SJSA1 (cell line): ENCODE measurements at regions not wholly inside any gene's neighbourhood (a gene's known extent, or its start where the extent isn't known, plus 50 kb on each side); places are given as distances from the start of the nearest gene placed in this dataset.

ENCODE experiments used
- DNase-seq, 2 experiments: peaks; one replicate each; pipeline ENCODE4 v3.0.0-alpha.2; 2015 to 2020; ENCODE audit warnings: low spot score in 2 of 2, low read depth in 1 of 2
- H3K27ac ChIP-seq: fragments of 250-450 bp; sonication (Bioruptor Pico); 2 replicates; pipeline ENCODE4 v1.5.1; 2020; ENCODE audit warnings: mild to moderate bottlenecking, moderate library complexity
- H3K27me3 ChIP-seq: fragments of 250-450 bp; sonication (Bioruptor Pico); replicated peaks from 2 replicates; pipeline ENCODE4 v1.5.1; 2020; ENCODE audit warnings: mild to moderate bottlenecking, moderate library complexity
- H3K36me3 ChIP-seq: fragments of 250-450 bp; sonication (Bioruptor Pico); 2 replicates; pipeline ENCODE4 v1.5.1; 2020; ENCODE audit warnings: mild to moderate bottlenecking
- H3K4me1 ChIP-seq: fragments of 250-450 bp; sonication (Bioruptor Pico); replicated peaks from 2 replicates; pipeline ENCODE4 v1.6.1; 2021; ENCODE audit warnings: mild to moderate bottlenecking
- H3K4me3 ChIP-seq: fragments of 250-450 bp; sonication (Bioruptor Pico); 2 replicates; pipeline ENCODE4 v1.5.1; 2020; ENCODE audit warnings: mild to moderate bottlenecking
- H3K9me3 ChIP-seq: fragments of 250-450 bp; sonication (Bioruptor Pico); replicated peaks from 2 replicates; pipeline ENCODE4 v1.5.1; 2020; ENCODE audit warnings: mild to moderate bottlenecking

DNA sequence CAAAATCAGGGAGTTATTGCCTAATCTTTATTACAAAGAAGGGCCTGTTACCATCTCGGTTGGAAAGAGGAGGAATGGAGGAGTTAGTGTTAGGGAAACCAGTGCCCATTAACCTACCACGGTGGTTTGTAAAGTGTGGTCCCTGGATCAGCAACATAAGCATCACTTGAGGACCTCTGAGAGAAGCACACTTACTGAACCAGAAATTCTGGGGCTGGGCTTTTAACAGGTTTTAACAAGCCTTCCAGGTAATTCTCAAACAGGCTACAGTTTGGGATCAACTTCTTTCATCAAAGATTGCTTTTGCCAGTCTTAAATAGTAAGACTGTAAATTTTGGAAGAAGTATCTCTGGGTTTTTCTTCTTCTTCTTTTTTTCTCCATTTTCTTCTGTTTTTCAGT lies 329.5 kb upstream of the JAG1 start:
- H3K4me1 ChIP-seq: peaks cover 26% of the 10 kb centered on the region
- no peak overlapping the region for H3K4me3 ChIP-seq
- H3K27ac ChIP-seq: peak overlapping the region; percentile 85

DNA sequence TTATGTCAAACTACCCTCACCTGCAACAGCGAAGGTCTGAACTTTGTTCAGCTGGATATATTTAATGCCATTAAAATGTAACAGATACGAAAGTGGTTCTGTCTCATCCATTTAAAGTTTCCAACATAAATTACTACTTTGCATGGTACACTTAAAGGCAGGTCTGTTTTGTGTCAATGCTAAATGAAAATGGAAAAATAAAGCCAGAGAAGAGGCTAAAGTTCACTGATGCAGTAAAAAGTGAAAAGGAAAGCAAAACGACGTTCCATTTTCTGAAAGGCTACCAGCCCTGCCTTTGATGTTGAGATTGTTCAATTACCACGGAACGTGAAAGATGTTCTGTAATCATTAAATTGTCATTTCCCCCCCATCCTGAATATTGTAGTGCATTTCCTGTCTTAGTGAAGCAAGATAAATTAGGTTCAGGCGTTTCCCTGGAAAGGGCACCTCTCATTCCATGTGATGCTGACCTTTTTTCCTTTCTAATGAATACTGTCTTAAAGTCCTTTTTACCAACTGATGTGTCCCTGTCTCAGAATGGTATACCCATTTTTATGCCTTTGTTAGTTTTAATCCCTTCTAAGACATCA lies 334.7 kb upstream of the JAG1 start:
- Histone ChIP-seq H3K4me1 (no peaks in the 10 kb centered on the region; the same call in 1 of the 2 replicates), H3K27me3 (no peaks in the 10 kb centered on the region), H3K36me3 (no peaks in the 10 kb centered on the region), H3K4me3 (no peak overlapping the region), H3K27ac (no peak overlapping the region), H3K9me3 (no peaks in the 10 kb centered on the region)
- DNase-seq: no peak

More for the DNA sequence above, 329.5 kb upstream of the JAG1 start:
- no peak for DNase-seq
- Histone ChIP-seq H3K9me3 (no peaks in the 10 kb centered on the region), H3K36me3 (no peaks in the 10 kb centered on the region), H3K27me3 (no peaks in the 10 kb centered on the region)

DNA sequence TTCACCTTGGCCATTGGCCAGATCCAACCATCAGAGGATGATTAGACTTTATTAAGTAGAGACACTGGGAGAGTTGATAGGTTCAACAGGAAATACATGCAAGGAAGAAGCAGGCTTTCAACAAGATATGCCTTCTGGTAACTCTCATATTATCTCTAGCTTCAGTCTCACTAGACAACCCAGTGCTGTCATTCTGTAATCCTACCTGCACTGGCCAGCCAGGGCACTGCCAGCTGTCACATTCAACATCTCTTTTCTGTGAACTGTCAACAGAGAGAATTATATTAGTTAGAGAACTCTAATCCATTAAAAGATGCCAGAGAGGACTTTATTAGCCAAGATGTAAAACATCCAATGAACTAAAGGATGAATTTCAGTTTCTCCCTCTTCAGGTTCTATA lies 337.9 kb upstream of the JAG1 start:
- H3K27ac ChIP-seq: no peak overlapping the region
- H3K27me3 ChIP-seq: no peaks in the 10 kb centered on the region
- no peak for DNase-seq
- no peak overlapping the region for H3K4me3 ChIP-seq
- H3K4me1 ChIP-seq: no peaks in the 10 kb centered on the region
- H3K9me3 ChIP-seq: no peaks in the 10 kb centered on the region
- H3K36me3 ChIP-seq: no peaks in the 10 kb centered on the region

DNA sequence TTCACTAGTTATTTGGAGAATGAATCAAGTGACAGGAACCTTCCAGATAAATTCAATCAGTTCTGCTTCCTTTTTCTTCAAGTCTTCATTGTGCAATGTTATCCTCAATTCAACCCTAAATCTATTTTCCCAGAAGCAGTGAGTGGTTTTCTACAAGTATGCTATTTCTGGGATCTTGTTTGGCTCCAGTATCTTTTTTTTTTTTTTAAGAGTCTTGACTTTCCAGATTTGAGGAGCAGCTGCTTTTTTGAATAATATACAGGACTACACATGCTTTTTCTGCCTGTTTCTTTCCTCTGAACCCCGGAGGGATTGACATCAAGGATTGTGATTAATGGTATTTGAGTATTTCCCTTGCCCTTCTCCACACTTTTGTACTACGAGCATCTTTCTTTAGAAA lies 339.2 kb upstream of the JAG1 start:
- DNase-seq: no peak
- H3K36me3 ChIP-seq: no peaks in the 10 kb centered on the region
- H3K27me3 ChIP-seq: no peaks in the 10 kb centered on the region
- no peaks in the 10 kb centered on the region for H3K4me1 ChIP-seq
- H3K9me3 ChIP-seq: no peaks in the 10 kb centered on the region
- no peak overlapping the region for H3K4me3 ChIP-seq
- H3K27ac ChIP-seq: no peak overlapping the region

DNA sequence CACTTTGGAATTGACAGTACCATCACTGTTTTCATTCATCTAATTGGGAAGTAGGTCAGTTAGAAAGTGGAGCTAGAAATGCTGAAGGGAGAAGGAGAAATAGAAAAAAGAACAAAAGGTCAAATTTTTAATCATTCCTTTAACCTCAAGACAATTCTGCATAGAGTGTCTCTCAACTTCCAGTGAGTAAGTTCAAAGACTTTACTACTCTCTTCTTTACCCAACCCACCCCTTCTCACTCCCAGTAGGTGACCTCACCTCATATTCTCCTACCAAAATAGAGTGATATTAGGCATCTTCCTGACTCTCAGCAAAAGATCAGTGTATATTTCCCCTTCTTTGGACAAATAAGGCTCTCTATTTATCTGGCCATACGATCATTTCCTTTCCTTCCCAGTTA lies 340.0 kb upstream of the JAG1 start:
- Histone ChIP-seq H3K36me3 (no peaks in the 10 kb centered on the region), H3K4me3 (no peak overlapping the region), H3K27me3 (no peaks in the 10 kb centered on the region), H3K4me1 (no peaks in the 10 kb centered on the region), H3K27ac (no peak overlapping the region), H3K9me3 (no peaks in the 10 kb centered on the region)
- no peak for DNase-seq

DNA sequence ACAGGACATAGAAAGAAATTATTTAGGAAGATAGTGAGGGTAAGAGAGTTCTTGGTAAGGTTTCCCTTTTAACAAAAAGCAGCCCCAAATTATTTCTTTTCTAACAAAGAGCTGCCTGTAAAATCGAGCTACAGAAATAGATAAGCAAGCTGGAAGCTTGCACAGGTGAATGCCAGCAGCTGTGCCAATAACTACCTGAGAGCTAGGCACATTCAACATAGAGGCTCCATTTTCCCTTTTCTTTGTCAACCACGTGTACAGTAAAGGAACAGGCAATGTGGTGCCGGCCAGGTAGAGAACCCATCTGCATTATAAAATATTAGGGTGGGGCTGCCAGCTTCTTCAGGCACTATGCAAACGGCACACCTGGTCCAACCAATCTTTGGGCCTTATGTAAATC lies 341.6 kb upstream of the JAG1 start:
- Histone ChIP-seq H3K27me3 (no peaks in the 10 kb centered on the region), H3K4me3 (no peak overlapping the region), H3K9me3 (no peaks in the 10 kb centered on the region), H3K4me1 (no peaks in the 10 kb centered on the region), H3K36me3 (no peaks in the 10 kb centered on the region), H3K27ac (no peak overlapping the region)
- no peak for DNase-seq

DNA sequence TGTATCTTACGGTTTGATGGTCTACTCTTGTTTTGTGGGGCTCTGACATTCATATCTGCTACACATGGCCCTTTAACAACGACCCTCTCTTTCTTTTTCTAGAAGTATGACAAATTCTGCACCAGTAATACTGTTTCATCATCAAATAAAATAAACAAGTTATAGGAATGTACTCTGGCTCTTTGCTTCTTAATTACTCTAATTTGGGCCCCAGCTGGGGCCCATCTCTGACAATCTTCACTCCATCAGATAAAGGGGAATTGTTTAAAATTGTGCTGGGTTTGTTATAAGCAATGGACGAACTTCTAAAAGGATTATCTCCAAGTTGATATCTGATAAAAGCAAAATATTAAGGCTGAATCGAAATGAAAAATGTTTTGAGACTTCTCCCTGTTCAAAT lies 343.6 kb upstream of the JAG1 start:
- H3K27me3 ChIP-seq: no peaks in the 10 kb centered on the region
- DNase-seq: no peak
- no peaks in the 10 kb centered on the region for H3K4me1 ChIP-seq
- no peak overlapping the region for H3K27ac ChIP-seq
- no peaks in the 10 kb centered on the region for H3K36me3 ChIP-seq
- no peaks in the 10 kb centered on the region for H3K9me3 ChIP-seq
- H3K4me3 ChIP-seq: no peak overlapping the region

DNA sequence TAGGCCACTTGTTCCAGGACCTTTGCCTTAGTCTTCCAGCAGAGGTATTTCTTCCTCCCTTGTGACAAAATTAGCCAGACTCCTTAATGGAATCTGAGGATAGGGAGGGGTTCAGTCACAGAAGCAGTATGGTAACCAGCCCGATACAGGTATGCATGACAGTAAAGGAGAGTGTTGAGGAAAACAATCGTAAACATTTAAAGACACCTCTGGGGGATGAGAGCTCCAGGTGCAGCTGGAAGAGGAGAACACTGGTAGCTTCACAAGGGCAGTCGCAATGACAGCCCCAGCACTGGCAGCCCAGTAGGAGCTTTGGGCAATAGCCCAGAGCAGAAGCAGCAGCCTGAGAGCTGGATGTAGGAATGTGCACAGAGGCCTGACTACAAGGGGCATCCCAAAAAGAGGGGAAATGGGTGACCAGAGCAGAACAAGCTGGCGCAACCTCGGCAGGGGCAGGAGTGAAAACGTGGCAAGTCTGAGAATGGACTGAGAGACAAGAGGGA lies 344.9 kb upstream of the JAG1 start:
- no peak for DNase-seq
- H3K36me3 ChIP-seq: no peaks in the 10 kb centered on the region
- no peaks in the 10 kb centered on the region for H3K4me1 ChIP-seq
- H3K4me3 ChIP-seq: no peak overlapping the region
- H3K27ac ChIP-seq: no peak overlapping the region
- no peaks in the 10 kb centered on the region for H3K9me3 ChIP-seq
- H3K27me3 ChIP-seq: no peaks in the 10 kb centered on the region

DNA sequence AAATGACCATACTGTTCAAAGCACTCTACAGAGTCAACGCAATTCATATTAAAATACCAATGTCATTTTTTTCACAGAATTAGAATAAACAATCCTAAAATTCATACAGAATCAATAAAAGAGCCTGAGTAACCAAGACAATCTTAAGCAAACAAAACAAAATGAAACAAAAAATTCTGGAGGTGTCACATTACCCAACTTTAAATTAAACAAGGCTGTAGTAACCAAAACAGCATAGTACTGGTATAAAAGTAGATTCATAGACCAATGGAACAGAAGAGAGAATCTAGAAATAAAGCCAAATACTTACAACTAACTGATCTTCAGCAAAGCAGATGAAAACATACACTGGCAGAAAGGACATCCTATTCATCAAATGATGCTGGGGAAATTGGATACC lies 346.9 kb upstream of the JAG1 start:
- H3K4me1 ChIP-seq: no peaks in the 10 kb centered on the region
- H3K27ac ChIP-seq: no peak overlapping the region
- H3K36me3 ChIP-seq: no peaks in the 10 kb centered on the region
- no peak for DNase-seq
- H3K9me3 ChIP-seq: no peaks in the 10 kb centered on the region
- no peaks in the 10 kb centered on the region for H3K27me3 ChIP-seq
- H3K4me3 ChIP-seq: no peak overlapping the region

DNA sequence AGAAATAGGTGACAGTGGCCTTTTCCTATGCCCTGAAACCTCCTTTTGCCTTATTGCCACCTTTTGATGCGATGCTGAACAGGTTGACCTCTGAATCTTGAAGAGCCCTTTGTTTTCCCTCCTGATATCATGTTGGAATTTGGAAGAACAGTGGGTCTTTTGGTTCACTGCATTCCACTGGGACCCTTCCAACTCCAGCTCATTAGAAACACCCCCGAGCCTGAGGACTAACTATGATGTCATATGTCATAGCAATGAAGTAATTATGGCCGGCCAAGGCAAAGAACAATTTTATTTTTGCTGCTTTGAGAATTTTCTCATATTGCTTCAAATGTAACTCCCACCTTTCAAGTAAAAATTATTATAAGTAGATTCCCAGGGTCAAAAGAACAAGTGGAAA lies 353.4 kb upstream of the JAG1 start:
- no peak overlapping the region for H3K27ac ChIP-seq
- H3K4me3 ChIP-seq: no peak overlapping the region
- no peak for DNase-seq
- H3K36me3 ChIP-seq: no peaks in the 10 kb centered on the region
- no peaks in the 10 kb centered on the region for H3K4me1 ChIP-seq
- H3K27me3 ChIP-seq: no peaks in the 10 kb centered on the region
- no peaks in the 10 kb centered on the region for H3K9me3 ChIP-seq

DNA sequence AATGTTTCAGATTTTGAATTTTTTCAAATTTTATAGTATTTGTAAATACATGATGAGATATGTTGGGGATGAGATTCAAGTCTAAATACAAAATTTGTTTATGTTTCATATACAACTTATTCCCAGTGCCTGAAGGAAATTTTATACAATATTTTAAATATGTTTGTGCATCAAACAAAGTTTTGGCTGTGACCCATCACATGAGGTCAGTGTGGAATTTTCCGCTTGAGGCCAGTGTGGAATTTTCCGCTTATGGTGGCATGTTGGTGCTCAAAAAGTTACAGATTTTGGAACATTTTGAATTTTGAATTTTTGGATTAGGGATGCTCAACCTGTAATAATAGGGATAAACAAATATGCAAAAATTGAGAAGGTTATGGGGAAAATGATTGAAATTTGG lies 356.6 kb upstream of the JAG1 start:
- Histone ChIP-seq H3K4me3 (no peak overlapping the region), H3K27ac (no peak overlapping the region), H3K4me1 (no peaks in the 10 kb centered on the region), H3K27me3 (no peaks in the 10 kb centered on the region), H3K9me3 (no peaks in the 10 kb centered on the region), H3K36me3 (no peaks in the 10 kb centered on the region)
- DNase-seq: no peak

DNA sequence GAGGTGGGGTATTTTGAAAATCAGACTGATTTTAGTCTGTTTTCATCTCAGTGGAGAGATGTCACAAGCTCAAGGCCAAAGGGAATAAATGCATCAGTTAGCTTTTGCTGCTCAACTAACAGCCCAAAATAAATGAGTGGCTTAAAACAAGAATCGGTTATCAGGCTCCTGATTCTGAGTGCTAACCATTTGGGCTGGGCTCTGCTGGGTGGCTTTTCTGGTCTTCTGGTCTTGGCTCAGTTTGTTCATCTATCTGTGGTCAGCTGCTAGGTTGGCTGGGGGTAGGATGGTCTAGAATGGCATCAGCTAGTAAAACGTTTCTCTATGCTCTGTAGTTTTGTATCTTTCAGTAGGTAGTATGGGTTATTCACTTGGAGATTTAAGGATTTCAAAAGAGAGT lies 357.5 kb upstream of the JAG1 start:
- Histone ChIP-seq H3K4me1 (no peaks in the 10 kb centered on the region), H3K4me3 (no peak overlapping the region), H3K27me3 (no peaks in the 10 kb centered on the region), H3K27ac (no peak overlapping the region), H3K36me3 (no peaks in the 10 kb centered on the region), H3K9me3 (no peaks in the 10 kb centered on the region)
- DNase-seq: no peak

DNA sequence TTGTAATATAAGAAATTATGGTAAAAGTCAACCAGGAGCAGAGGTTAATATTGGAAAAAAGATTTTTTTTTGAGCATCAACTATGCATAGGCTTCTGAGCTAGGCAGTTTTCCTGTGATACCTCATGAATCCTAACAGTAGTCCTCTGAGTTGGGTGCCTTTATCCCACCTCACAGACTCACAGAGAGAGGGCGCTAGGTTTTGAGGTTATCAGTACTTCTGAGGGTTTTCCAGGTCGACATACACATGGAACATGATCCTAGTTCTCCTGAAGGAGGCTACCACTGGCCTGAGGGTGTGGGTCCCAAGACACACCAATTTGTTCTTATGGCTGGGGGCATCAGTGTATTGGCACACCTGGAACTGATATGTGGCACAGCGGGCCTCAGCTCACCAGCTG lies 358.8 kb upstream of the JAG1 start:
- DNase-seq: no peak
- Histone ChIP-seq H3K9me3 (no peaks in the 10 kb centered on the region), H3K4me3 (no peak overlapping the region), H3K27me3 (no peaks in the 10 kb centered on the region), H3K27ac (no peak overlapping the region), H3K36me3 (no peaks in the 10 kb centered on the region), H3K4me1 (no peaks in the 10 kb centered on the region)

DNA sequence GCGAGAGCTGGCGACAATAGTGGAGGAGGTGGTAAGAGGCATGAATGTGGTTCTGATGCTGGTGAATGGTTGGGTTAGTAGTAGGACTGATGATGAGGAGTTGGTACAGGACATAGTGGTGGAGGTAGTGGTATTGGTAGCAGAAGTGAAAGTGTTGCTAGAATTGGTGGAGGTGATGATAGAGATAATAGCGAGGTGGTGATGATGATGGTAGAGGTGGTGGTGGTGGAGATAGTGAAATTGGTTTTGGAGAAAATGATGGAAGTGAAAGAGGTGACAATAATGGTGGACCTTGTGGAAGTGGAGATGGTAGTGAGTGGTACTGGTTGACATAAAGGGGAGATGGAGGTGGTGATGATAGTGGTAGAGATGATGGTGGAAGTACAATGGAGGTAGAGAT lies 360.2 kb upstream of the JAG1 start:
- DNase-seq: no peak
- no peaks in the 10 kb centered on the region for H3K4me1 ChIP-seq
- no peak overlapping the region for H3K27ac ChIP-seq
- no peak overlapping the region for H3K4me3 ChIP-seq
- H3K27me3 ChIP-seq: no peaks in the 10 kb centered on the region
- H3K9me3 ChIP-seq: no peaks in the 10 kb centered on the region
- no peaks in the 10 kb centered on the region for H3K36me3 ChIP-seq

DNA sequence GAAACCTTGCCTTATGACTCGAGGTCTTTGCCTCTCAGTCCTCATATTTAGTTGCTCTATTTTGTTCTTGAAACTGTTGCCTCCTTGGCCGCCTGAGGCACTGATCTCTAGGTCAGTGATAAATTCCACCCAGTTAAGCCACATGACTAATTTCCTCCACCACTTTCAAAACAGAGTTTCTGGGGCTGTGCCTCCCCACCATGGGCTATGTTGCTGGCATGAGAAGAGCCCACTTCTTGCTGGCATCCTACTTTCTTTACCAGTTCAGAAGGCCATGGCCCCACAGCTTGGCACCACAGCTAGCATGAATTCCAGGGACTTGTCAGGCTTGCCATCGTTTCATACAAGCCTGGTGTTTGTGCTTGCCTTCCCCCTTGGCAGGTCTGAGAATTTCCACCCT lies 361.4 kb upstream of the JAG1 start:
- Histone ChIP-seq H3K9me3 (no peaks in the 10 kb centered on the region), H3K4me3 (no peak overlapping the region), H3K27ac (no peak overlapping the region), H3K36me3 (no peaks in the 10 kb centered on the region), H3K27me3 (no peaks in the 10 kb centered on the region), H3K4me1 (no peaks in the 10 kb centered on the region)
- no peak for DNase-seq
